NT2/D1 (cell line): ENCODE measurements at regions not wholly inside any gene's neighbourhood (a gene's known extent, or its start where the extent isn't known, plus 50 kb on each side); places are given as distances from the start of the nearest gene placed in this dataset.

Experiments used
- SUZ12 ChIP-seq: IDR thresholded peaks from 2 replicates; pipeline ENCODE4 v1.6.1; 2011; ENCODE audit not compliant: insufficient read length, insufficient read depth; ENCODE audit errors: extremely low read depth
- YY1 ChIP-seq: IDR thresholded peaks from 2 replicates; pipeline ENCODE4 v1.6.1; 2011; ENCODE audit not compliant: insufficient read length, insufficient read depth
- ZNF274 ChIP-seq: IDR thresholded peaks from 2 replicates; pipeline ENCODE4 v1.6.1; 2011; ENCODE audit warnings: mild to moderate bottlenecking, low read depth, low read length

GRCh38 chr22:48753381-48753730 lies 1074.3 kb downstream of the BRD1 start:
- TF ChIP-seq ZNF274 (no peak), YY1 (no peak), SUZ12 (no peak)
